ENCODE measurements at regions not wholly inside any gene's neighbourhood (a gene's known extent, or its start where the extent isn't known, plus 50 kb on each side); places are given as distances from the start of the nearest gene placed in this dataset.
"Not testable (repeated sequence)": the region's sequence is repeated elsewhere in the genome, so short reads cannot be mapped to it uniquely, and the experiment has no call there.

GRCh38 chr2:208915401-208915800 is 508.4 kb upstream of the MAP2 start:
- no peak overlapping the region for H3K9ac ChIP-seq (ENCODE audit: low read depth, low read length)
- DNase-seq = no peak
- no peaks in the 10 kb centered on the region for H4K20me1 ChIP-seq (ENCODE audit: insufficient read depth, low read length)
- H2AFZ ChIP-seq (ENCODE audit: low read depth, low read length) = no peak overlapping the region
- no peak overlapping the region for H3K4me3 ChIP-seq (ENCODE audit: low read depth in 1 of 2, low read length in 2 of 2)
- no peaks in the 10 kb centered on the region for H3K9me3 ChIP-seq (ENCODE audit: insufficient read depth, low read length, severe bottlenecking)
- H3K36me3 ChIP-seq (ENCODE audit: insufficient read depth, low read length) = no peaks in the 10 kb centered on the region
- no peaks in the 10 kb centered on the region for H3K79me2 ChIP-seq (ENCODE audit: insufficient read depth, low read length)
- H3K27ac ChIP-seq (ENCODE audit: low read length) = no peak overlapping the region
- no peaks in the 10 kb centered on the region for H3K27me3 ChIP-seq (ENCODE audit: insufficient read depth, low read length, poor library complexity)
- ATAC-seq (ENCODE audit: insufficient read depth, low read depth) = no peak
- TF ChIP-seq CTCF (IDR thresholded peaks at IDR 0.05; ENCODE audit: borderline replicate concordance, extremely low read depth, low read length, poor library complexity, severe bottlenecking) = no peak
- no peak for TF ChIP-seq EZH2 (IDR thresholded peaks at IDR 0.05; ENCODE audit: borderline replicate concordance, low read depth, low read length, severe bottlenecking)
- no peak overlapping the region for H3K4me2 ChIP-seq (ENCODE audit: insufficient read depth, low read length)
- H3K4me1 ChIP-seq (ENCODE audit: insufficient read depth, low read length) = no peaks in the 10 kb centered on the region

GRCh38 chr2:208916881-208917280 is 507.0 kb upstream of the MAP2 start:
- no peaks in the 10 kb centered on the region for H3K9me3 ChIP-seq (ENCODE audit: insufficient read depth, low read length, severe bottlenecking)
- TF ChIP-seq EZH2 (IDR thresholded peaks at IDR 0.05; ENCODE audit: borderline replicate concordance, low read depth, low read length, severe bottlenecking) (no peak), CTCF (IDR thresholded peaks at IDR 0.05; ENCODE audit: borderline replicate concordance, extremely low read depth, low read length, poor library complexity, severe bottlenecking) (no peak)

GRCh38 chr2:208921358-208921757 is 502.5 kb upstream of the MAP2 start:
- DNase-seq; H3K79me2 ChIP-seq (ENCODE audit: insufficient read depth, low read length); H2AFZ ChIP-seq (ENCODE audit: low read depth, low read length); H3K4me3 ChIP-seq (ENCODE audit: low read depth in 1 of 2, low read length in 2 of 2); ATAC-seq (ENCODE audit: insufficient read depth, low read depth); H3K4me2 ChIP-seq (ENCODE audit: insufficient read depth, low read length); H3K9me3 ChIP-seq (ENCODE audit: insufficient read depth, low read length, severe bottlenecking); H3K9ac ChIP-seq (ENCODE audit: low read depth, low read length); H3K4me1 ChIP-seq (ENCODE audit: insufficient read depth, low read length); H3K27me3 ChIP-seq (ENCODE audit: insufficient read depth, low read length, poor library complexity); H4K20me1 ChIP-seq (ENCODE audit: insufficient read depth, low read length); H3K36me3 ChIP-seq (ENCODE audit: insufficient read depth, low read length); H3K27ac ChIP-seq (ENCODE audit: low read length): not testable (repeated sequence)

More at GRCh38 chr2:208916881-208917280, 507.0 kb upstream of the MAP2 start:
- DNase-seq = no peak
- Histone ChIP-seq H2AFZ (ENCODE audit: low read depth, low read length) (no peak overlapping the region), H3K27me3 (ENCODE audit: insufficient read depth, low read length, poor library complexity) (no peaks in the 10 kb centered on the region), H3K79me2 (ENCODE audit: insufficient read depth, low read length) (no peaks in the 10 kb centered on the region), H4K20me1 (ENCODE audit: insufficient read depth, low read length) (no peaks in the 10 kb centered on the region), H3K4me3 (ENCODE audit: low read depth in 1 of 2, low read length in 2 of 2) (no peak overlapping the region), H3K9ac (ENCODE audit: low read depth, low read length) (no peak overlapping the region), H3K36me3 (ENCODE audit: insufficient read depth, low read length) (no peaks in the 10 kb centered on the region), H3K27ac (ENCODE audit: low read length) (no peak overlapping the region), H3K4me2 (ENCODE audit: insufficient read depth, low read length) (no peak overlapping the region), H3K4me1 (ENCODE audit: insufficient read depth, low read length) (no peaks in the 10 kb centered on the region)
- no peak for ATAC-seq (ENCODE audit: insufficient read depth, low read depth)

- no peak overlapping the region for H3K4me3 ChIP-seq (ENCODE audit: low read depth in 1 of 2, low read length in 2 of 2)
- no peak overlapping the region for H3K9ac ChIP-seq (ENCODE audit: low read depth, low read length)
- H2AFZ ChIP-seq (ENCODE audit: low read depth, low read length) = no peak overlapping the region
- H3K27ac ChIP-seq (ENCODE audit: low read length) = no peak overlapping the region
- no peaks in the 10 kb centered on the region for H3K79me2 ChIP-seq (ENCODE audit: insufficient read depth, low read length)
- no peak overlapping the region for H3K4me2 ChIP-seq (ENCODE audit: insufficient read depth, low read length)
- H3K36me3 ChIP-seq (ENCODE audit: insufficient read depth, low read length) = no peaks in the 10 kb centered on the region
- no peak for DNase-seq
- H3K4me1 ChIP-seq (ENCODE audit: insufficient read depth, low read length) = no peaks in the 10 kb centered on the region
- no peaks in the 10 kb centered on the region for H3K9me3 ChIP-seq (ENCODE audit: insufficient read depth, low read length, severe bottlenecking)
- no peaks in the 10 kb centered on the region for H3K27me3 ChIP-seq (ENCODE audit: insufficient read depth, low read length, poor library complexity)
- no peak for ATAC-seq (ENCODE audit: insufficient read depth, low read depth)
- TF ChIP-seq CTCF (IDR thresholded peaks at IDR 0.05; ENCODE audit: borderline replicate concordance, extremely low read depth, low read length, poor library complexity, severe bottlenecking) (no peak), EZH2 (IDR thresholded peaks at IDR 0.05; ENCODE audit: borderline replicate concordance, low read depth, low read length, severe bottlenecking) (no peak)
- no peaks in the 10 kb centered on the region for H4K20me1 ChIP-seq (ENCODE audit: insufficient read depth, low read length)
These were observed 496.0 kb upstream of the MAP2 start for GRCh38 chr2:208927867-208928266.

Data from DND-41 (cell line).